WERI-Rb-1 (cell line): ENCODE measurements at regions not wholly inside any gene's neighbourhood (a gene's known extent, or its start where the extent isn't known, plus 50 kb on each side); places are given as distances from the start of the nearest gene placed in this dataset.
"Not testable (repeated sequence)": the region's sequence is repeated elsewhere in the genome, so short reads cannot be mapped to it uniquely, and the experiment has no call there.

Experiments
- DNase-seq: peaks from one replicate; pipeline ENCODE4 v3.0.0-alpha.2; 2020
- H3K27ac ChIP-seq: fragments of 250-450 bp; sonication (Bioruptor Pico); 2 replicates; pipeline ENCODE4 v1.5.1; 2020; ENCODE audit warnings: mild to moderate bottlenecking, moderate library complexity
- H3K27me3 ChIP-seq: fragments of 250-450 bp; sonication (Bioruptor Pico); 2 replicates; pipeline ENCODE4 v1.5.1; 2021; ENCODE audit warnings: mild to moderate bottlenecking, low read depth, moderate library complexity; ENCODE audit not compliant: insufficient read depth, severe bottlenecking
- H3K36me3 ChIP-seq: fragments of 250-450 bp; sonication (Bioruptor Pico); 2 replicates; pipeline ENCODE4 v1.5.1; 2020; ENCODE audit warnings: mild to moderate bottlenecking, moderate library complexity
- H3K4me3 ChIP-seq: 2 replicates; pipeline ENCODE4 v1.5.1; 2011; ENCODE audit warnings: low read depth, mild to moderate bottlenecking, control low read depth, low read length
- H3K9me3 ChIP-seq: fragments of 250-450 bp; sonication (Bioruptor Pico); 2 replicates; pipeline ENCODE4 v1.5.1; 2021; ENCODE audit warnings: mild to moderate bottlenecking, moderate library complexity; ENCODE audit not compliant: severe bottlenecking
- CTCF ChIP-seq: IDR thresholded peaks from 2 replicates; pipeline ENCODE4 v1.5.1; 2011; ENCODE audit warnings: low read depth, mild to moderate bottlenecking, control low read depth, inconsistent platforms, low read length

GRCh38 chr5:148746826-148747535 is 79.4 kb upstream of the ADRB2 start:
- Histone ChIP-seq H3K4me3 (no peak overlapping the region), H3K9me3 (no peaks in the 10 kb centered on the region), H3K27ac (no peak overlapping the region), H3K36me3 (no peaks in the 10 kb centered on the region), H3K27me3 (peaks cover 32% of the 10 kb centered on the region)
- no peak for DNase-seq
- no peak for TF ChIP-seq CTCF

GRCh38 chr5:148747536-148747906 is 78.9 kb upstream of the ADRB2 start:
- DNase-seq, result no peak
- no peak for TF ChIP-seq CTCF
- Histone ChIP-seq H3K4me3 (no peak overlapping the region), H3K9me3 (no peaks in the 10 kb centered on the region), H3K27ac (no peak overlapping the region), H3K36me3 (no peaks in the 10 kb centered on the region), H3K27me3 (peaks cover 32% of the 10 kb centered on the region)

GRCh38 chr5:148748702-148749392 is 77.6 kb upstream of the ADRB2 start:
- Histone ChIP-seq H3K4me3 (no peak overlapping the region), H3K27me3 (peaks cover 29% of the 10 kb centered on the region), H3K9me3 (no peaks in the 10 kb centered on the region), H3K27ac (no peak overlapping the region), H3K36me3 (no peaks in the 10 kb centered on the region)
- no peak for TF ChIP-seq CTCF
- DNase-seq, result no peak

- H3K4me3 ChIP-seq, result no peak overlapping the region
- no peaks in the 10 kb centered on the region for H3K9me3 ChIP-seq
- no peak overlapping the region for H3K27ac ChIP-seq
- no peaks in the 10 kb centered on the region for H3K36me3 ChIP-seq
- peaks cover 23% of the 10 kb centered on the region for H3K27me3 ChIP-seq
- no peak for DNase-seq
- no peak for TF ChIP-seq CTCF
These were observed 75.8 kb upstream of the ADRB2 start for GRCh38 chr5:148750614-148751013.

- no peak for DNase-seq
- Histone ChIP-seq H3K27me3 (peaks cover 19% of the 10 kb centered on the region), H3K36me3 (no peaks in the 10 kb centered on the region), H3K4me3 (no peak overlapping the region), H3K27ac (no peak overlapping the region), H3K9me3 (no peaks in the 10 kb centered on the region)
- TF ChIP-seq CTCF, result no peak
These were observed 75.4 kb upstream of the ADRB2 start for GRCh38 chr5:148751025-148751424.

GRCh38 chr5:148752375-148752774 is 74.0 kb upstream of the ADRB2 start:
- H3K4me3 ChIP-seq, DNase-seq, H3K36me3 ChIP-seq, H3K27ac ChIP-seq, H3K9me3 ChIP-seq: not testable (repeated sequence)
- peaks cover 19% of the 10 kb centered on the region for H3K27me3 ChIP-seq
